ENCODE measurements at regions not wholly inside any gene's neighbourhood (a gene's known extent, or its start where the extent isn't known, plus 50 kb on each side); places are given as distances from the start of the nearest gene placed in this dataset.

- TF ChIP-seq SPI1 (IDR thresholded peaks at IDR 0.05; ENCODE audit: borderline replicate concordance, low read depth) (no peak), GABPA (IDR thresholded peaks at IDR 0.05; ENCODE audit: low read depth) (no peak), REST (IDR thresholded peaks at IDR 0.05; ENCODE audit: insufficient replicate concordance, low read depth) (no peak), POLR2AphosphoS5 (IDR thresholded peaks at IDR 0.05; ENCODE audit: low read depth) (no peak), CTCF (IDR thresholded peaks at IDR 0.05; ENCODE audit: insufficient read depth, low read length) (no peak)
- H3K4me3 ChIP-seq (replicated peaks; ENCODE audit: insufficient read depth, low read length): no peak overlapping the region
- no peaks in the 10 kb centered on the region for H3K27me3 ChIP-seq (ENCODE audit: insufficient read depth, poor library complexity, severe bottlenecking)
- no peak overlapping the region for H3K27ac ChIP-seq (replicated peaks)
- no peak for DNase-seq (ENCODE audit: low read depth in 1 of 2, low spot score in 1 of 2)
Observed at GRCh38 chr9:111149018-111149759, 110.9 kb upstream of the LPAR1 start.

- DNase-seq (ENCODE audit: low read depth in 1 of 2, low spot score in 1 of 2): no peak
- no peaks in the 10 kb centered on the region for H3K27me3 ChIP-seq (ENCODE audit: insufficient read depth, poor library complexity, severe bottlenecking)
- no peak for TF ChIP-seq GABPA (IDR thresholded peaks at IDR 0.05; ENCODE audit: low read depth)
- H3K4me3 ChIP-seq (replicated peaks; ENCODE audit: insufficient read depth, low read length): no peak overlapping the region
- H3K27ac ChIP-seq (replicated peaks): no peak overlapping the region
Observed at GRCh38 chr9:111148052-111149017, 110.1 kb upstream of the LPAR1 start.

- no peak overlapping the region for H3K4me3 ChIP-seq (replicated peaks; ENCODE audit: insufficient read depth, low read length)
- DNase-seq (ENCODE audit: low read depth in 1 of 2, low spot score in 1 of 2): no peak
- no peak overlapping the region for H3K27ac ChIP-seq (replicated peaks)
- no peaks in the 10 kb centered on the region for H3K27me3 ChIP-seq (ENCODE audit: insufficient read depth, poor library complexity, severe bottlenecking)
- TF ChIP-seq REST (IDR thresholded peaks at IDR 0.05; ENCODE audit: insufficient replicate concordance, low read depth) (no peak), GABPA (IDR thresholded peaks at IDR 0.05; ENCODE audit: low read depth) (no peak), SPI1 (IDR thresholded peaks at IDR 0.05; ENCODE audit: borderline replicate concordance, low read depth) (no peak), CTCF (IDR thresholded peaks at IDR 0.05; ENCODE audit: insufficient read depth, low read length) (no peak), POLR2AphosphoS5 (IDR thresholded peaks at IDR 0.05; ENCODE audit: low read depth) (no peak)
Observed at GRCh38 chr9:111147041-111147440, 108.8 kb upstream of the LPAR1 start.

GRCh38 chr9:111144741-111145140, 106.5 kb upstream of the LPAR1 start:
- no peak overlapping the region for H3K4me3 ChIP-seq (replicated peaks; ENCODE audit: insufficient read depth, low read length)
- TF ChIP-seq SPI1 (IDR thresholded peaks at IDR 0.05; ENCODE audit: borderline replicate concordance, low read depth) (no peak; the same call in 1 of the 2 replicates), REST (IDR thresholded peaks at IDR 0.05; ENCODE audit: insufficient replicate concordance, low read depth) (no peak), CTCF (IDR thresholded peaks at IDR 0.05; ENCODE audit: insufficient read depth, low read length) (no peak), POLR2AphosphoS5 (IDR thresholded peaks at IDR 0.05; ENCODE audit: low read depth) (no peak), GABPA (IDR thresholded peaks at IDR 0.05; ENCODE audit: low read depth) (no peak)
- H3K27me3 ChIP-seq (ENCODE audit: insufficient read depth, poor library complexity, severe bottlenecking): no peaks in the 10 kb centered on the region
- H3K27ac ChIP-seq (replicated peaks): no peak overlapping the region
- DNase-seq (ENCODE audit: low read depth in 1 of 2, low spot score in 1 of 2): no peak

Data from HL-60 (cell line).